HS-27A (cell line): ENCODE measurements at regions not wholly inside any gene's neighbourhood (a gene's known extent, or its start where the extent isn't known, plus 50 kb on each side); places are given as distances from the start of the nearest gene placed in this dataset.
"Not testable (repeated sequence)": the region's sequence is repeated elsewhere in the genome, so short reads cannot be mapped to it uniquely, and the experiment has no call there.

Experiments
- DNase-seq: peaks from one replicate; pipeline ENCODE4 v3.0.0-alpha.2; 2012; ENCODE audit warnings: low read depth, missing footprints

- DNase-seq, result no peak
Observed at GRCh38 chr4:165548702-165549101, 169.9 kb downstream of the CPE start.

GRCh38 chr4:165553221-165553810, 174.5 kb downstream of the CPE start:
- DNase-seq, result no peak

- DNase-seq, result no peak
Observed at GRCh38 chr4:165555302-165555701, 176.5 kb downstream of the CPE start.

- DNase-seq, result no peak
Observed at GRCh38 chr4:165556383-165556782, 177.6 kb downstream of the CPE start.

- DNase-seq, result no peak
Observed at GRCh38 chr4:165560941-165561340, 182.1 kb downstream of the CPE start.

GRCh38 chr4:165563851-165564250, 185.0 kb downstream of the CPE start:
- peak; percentile 1 for DNase-seq

GRCh38 chr4:165569031-165569430, 190.2 kb downstream of the CPE start:
- DNase-seq, result no peak

- not testable (repeated sequence) for DNase-seq
Observed at GRCh38 chr4:165571476-165571875, 192.7 kb downstream of the CPE start.

- DNase-seq, result no peak
Observed at GRCh38 chr4:165580351-165580905, 201.6 kb downstream of the CPE start.

- DNase-seq, result no peak
Observed at GRCh38 chr4:165583341-165583740, 204.5 kb downstream of the CPE start.

- no peak for DNase-seq
Observed at GRCh38 chr4:165584916-165585315, 206.1 kb downstream of the CPE start.

GRCh38 chr4:165588534-165589315, 209.9 kb downstream of the CPE start:
- no peak for DNase-seq

- no peak for DNase-seq
Observed at GRCh38 chr4:165592386-165592785, 213.6 kb downstream of the CPE start.

- no peak for DNase-seq
Observed at GRCh38 chr4:165597581-165598480, 219.0 kb downstream of the CPE start.

- no peak for DNase-seq
Observed at GRCh38 chr4:165600959-165601683, 222.3 kb downstream of the CPE start.

GRCh38 chr4:165602621-165603020, 223.8 kb downstream of the CPE start:
- DNase-seq, result no peak

GRCh38 chr4:165604181-165604580, 225.4 kb downstream of the CPE start:
- no peak for DNase-seq

- no peak for DNase-seq
Observed at GRCh38 chr4:165605811-165606210, 227.0 kb downstream of the CPE start.

- DNase-seq, result no peak
Observed at GRCh38 chr4:165606465-165607205, 227.8 kb downstream of the CPE start.

- no peak for DNase-seq
Observed at GRCh38 chr4:165609653-165610052, 230.8 kb downstream of the CPE start.
